GM21737 (cell line): ENCODE measurements at regions not wholly inside any gene's neighbourhood (a gene's known extent, or its start where the extent isn't known, plus 50 kb on each side); places are given as distances from the start of the nearest gene placed in this dataset.

ENCODE experiments used
- ATAC-seq: cut with Tn5 transposase; IDR thresholded peaks from one replicate; pipeline ENCODE4 v1.9.1; 2021; ENCODE audit warnings: mild to moderate bottlenecking, moderate library complexity; ENCODE audit not compliant: unreplicated experiment

- no peak for ATAC-seq
Measured at GRCh38 chr7:47191316-47191715, 390.6 kb downstream of the TNS3 start.

- no peak for ATAC-seq
Measured at GRCh38 chr7:47190462-47190861, 391.4 kb downstream of the TNS3 start.

- ATAC-seq, result no peak
Measured at GRCh38 chr7:47188653-47189315, 393.1 kb downstream of the TNS3 start.

- no peak for ATAC-seq
Measured at GRCh38 chr7:47188136-47188535, 393.8 kb downstream of the TNS3 start.

- peak; percentile 78 for ATAC-seq
Measured at GRCh38 chr7:47186316-47186715, 395.6 kb downstream of the TNS3 start.

- no peak for ATAC-seq
Measured at GRCh38 chr7:47185839-47186238, 396.1 kb downstream of the TNS3 start.

GRCh38 chr7:47185170-47185569 lies 396.7 kb downstream of the TNS3 start:
- ATAC-seq, result no peak

GRCh38 chr7:47183862-47184590 lies 397.9 kb downstream of the TNS3 start:
- no peak for ATAC-seq

- ATAC-seq, result no peak
Measured at GRCh38 chr7:47181746-47182361, 400.1 kb downstream of the TNS3 start.

- no peak for ATAC-seq
Measured at GRCh38 chr7:47180516-47180826, 401.4 kb downstream of the TNS3 start.

GRCh38 chr7:47179812-47180515 lies 401.9 kb downstream of the TNS3 start:
- peak; percentile 63 for ATAC-seq

- ATAC-seq, result peak; percentile 90
Measured at GRCh38 chr7:47172602-47173539, 409.0 kb downstream of the TNS3 start.

- no peak for ATAC-seq
Measured at GRCh38 chr7:47170516-47170915, 411.4 kb downstream of the TNS3 start.

- ATAC-seq, result no peak
Measured at GRCh38 chr7:47154791-47155190, 427.1 kb downstream of the TNS3 start.

GRCh38 chr7:47153576-47153975 lies 428.3 kb downstream of the TNS3 start:
- no peak for ATAC-seq

- no peak for ATAC-seq
Measured at GRCh38 chr7:47153058-47153457, 428.9 kb downstream of the TNS3 start.

GRCh38 chr7:47152307-47152706 lies 429.6 kb downstream of the TNS3 start:
- no peak for ATAC-seq

GRCh38 chr7:47150497-47151260 lies 431.2 kb downstream of the TNS3 start:
- no peak for ATAC-seq

- ATAC-seq, result peak; percentile 23
Measured at GRCh38 chr7:47149971-47150370, 431.9 kb downstream of the TNS3 start.
